IPS-15b (cell line): ENCODE measurements at regions not wholly inside any gene's neighbourhood (a gene's known extent, or its start where the extent isn't known, plus 50 kb on each side); places are given as distances from the start of the nearest gene placed in this dataset.
"Not testable (repeated sequence)": the region's sequence is repeated elsewhere in the genome, so short reads cannot be mapped to it uniquely, and the experiment has no call there.

Source experiments
- H3K27me3 ChIP-seq: one replicate; pipeline ENCODE4 v1.6.1; 2013; ENCODE audit warnings: low read length; ENCODE audit not compliant: control insufficient read depth, insufficient read depth
- H3K36me3 ChIP-seq: one replicate; pipeline ENCODE4 v1.6.1; 2013; ENCODE audit warnings: low read length; ENCODE audit not compliant: control insufficient read depth, insufficient read depth
- H3K4me1 ChIP-seq: one replicate; pipeline ENCODE4 v1.6.1; 2013; ENCODE audit warnings: mild to moderate bottlenecking, low read length; ENCODE audit not compliant: control insufficient read depth, insufficient read depth
- H3K4me3 ChIP-seq: one replicate; pipeline ENCODE4 v1.5.1; 2013; ENCODE audit warnings: low read depth, low read length
- H3K9ac ChIP-seq: one replicate; pipeline ENCODE4 v1.6.1; 2013; ENCODE audit warnings: low read depth, mild to moderate bottlenecking, low read length
- H3K9me3 ChIP-seq: one replicate; pipeline ENCODE4 v1.6.1; 2013; ENCODE audit warnings: mild to moderate bottlenecking, low read length; ENCODE audit not compliant: control insufficient read depth, insufficient read depth

DNA sequence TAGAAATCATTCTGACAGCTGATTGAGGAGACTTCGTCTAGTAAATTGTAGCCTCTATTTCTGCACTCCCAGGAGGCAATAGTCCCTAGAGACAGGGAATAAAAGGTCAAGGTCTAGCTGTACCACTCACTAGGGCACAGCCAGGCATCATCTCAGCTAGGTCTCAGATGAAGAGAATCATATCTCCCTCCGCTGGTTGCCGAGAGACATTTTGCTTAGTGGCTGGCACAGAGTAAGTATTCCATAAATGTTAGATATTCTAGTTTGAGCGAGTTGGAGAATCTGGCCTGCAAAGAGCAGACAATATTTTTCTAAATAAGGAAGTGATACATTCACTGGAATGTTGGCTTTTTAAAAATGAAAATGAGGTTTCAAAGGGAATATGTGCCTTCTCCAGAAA lies 180.4 kb upstream of the ACTBL2 start:
- Histone ChIP-seq H3K27me3 (no peaks in the 10 kb centered on the region), H3K36me3 (no peaks in the 10 kb centered on the region), H3K4me3 (no peak overlapping the region), H3K9me3 (no peaks in the 10 kb centered on the region), H3K9ac (no peak overlapping the region), H3K4me1 (no peaks in the 10 kb centered on the region)

DNA sequence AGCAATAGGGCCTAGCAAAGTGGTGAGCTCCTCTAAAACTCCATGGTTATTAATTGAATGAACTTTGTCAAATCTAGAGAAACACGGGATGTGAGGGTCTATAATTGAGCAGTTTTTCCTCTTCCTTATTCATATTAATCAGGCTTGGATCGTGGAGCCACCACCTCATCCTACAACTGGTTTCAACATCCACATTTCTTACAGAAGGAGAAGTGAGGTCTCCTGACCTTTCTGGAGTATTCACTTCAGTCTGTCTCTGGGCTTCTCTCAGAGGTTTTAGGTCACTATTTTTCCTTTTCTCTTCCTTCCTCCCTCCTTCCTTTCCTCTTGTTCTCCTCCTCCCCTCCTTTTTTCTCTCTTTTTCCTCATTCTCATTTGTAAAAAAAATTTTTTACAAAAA lies 177.3 kb upstream of the ACTBL2 start:
- no peak overlapping the region for H3K9ac ChIP-seq
- no peaks in the 10 kb centered on the region for H3K27me3 ChIP-seq
- H3K36me3 ChIP-seq: no peaks in the 10 kb centered on the region
- no peaks in the 10 kb centered on the region for H3K9me3 ChIP-seq
- H3K4me3 ChIP-seq: no peak overlapping the region
- no peaks in the 10 kb centered on the region for H3K4me1 ChIP-seq

DNA sequence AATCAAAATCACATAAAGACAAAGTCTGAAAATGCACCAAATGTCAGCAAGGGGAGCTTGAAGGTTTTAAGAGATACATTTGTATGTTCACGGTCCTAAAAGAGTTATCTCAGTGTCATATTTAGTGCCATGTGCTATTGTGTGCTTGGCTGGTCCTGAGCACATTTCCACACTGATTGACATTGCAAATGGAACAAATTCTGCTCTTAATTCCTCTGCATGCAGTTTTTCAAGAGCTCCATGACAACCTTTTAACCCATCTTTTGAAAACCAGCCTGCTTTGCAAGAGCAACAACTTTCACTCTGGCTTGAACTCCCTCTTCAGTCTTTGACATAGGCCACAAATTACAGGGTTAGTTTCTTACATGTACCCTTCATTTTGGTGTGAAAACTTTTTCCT lies 175.4 kb upstream of the ACTBL2 start:
- Histone ChIP-seq H3K4me1 (peaks cover 6% of the 10 kb centered on the region), H3K9me3 (no peaks in the 10 kb centered on the region), H3K36me3 (no peaks in the 10 kb centered on the region), H3K9ac (no peak overlapping the region), H3K4me3 (no peak overlapping the region), H3K27me3 (no peaks in the 10 kb centered on the region)

DNA sequence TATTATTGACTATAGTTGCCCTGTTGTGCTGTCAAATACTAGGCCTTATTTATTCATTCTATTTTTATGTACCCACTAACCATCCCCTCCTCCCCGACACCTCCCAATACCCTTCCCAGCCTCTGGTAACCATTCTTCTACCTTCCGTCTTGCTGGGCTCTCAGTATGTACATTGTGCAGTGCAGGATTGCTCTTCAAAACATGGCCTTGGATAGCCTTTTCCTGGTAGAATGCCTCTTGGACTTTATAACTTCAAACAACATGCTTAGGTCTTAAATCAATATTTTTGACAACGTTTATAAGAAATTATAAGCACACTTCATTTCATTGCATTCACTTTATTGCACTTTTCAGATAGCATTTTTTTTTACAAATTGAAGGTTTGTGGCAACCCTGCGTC lies 172.6 kb upstream of the ACTBL2 start:
- no peak overlapping the region for H3K9ac ChIP-seq
- no peak overlapping the region for H3K4me3 ChIP-seq
- H3K27me3 ChIP-seq: no peaks in the 10 kb centered on the region
- H3K4me1 ChIP-seq: peaks cover 9% of the 10 kb centered on the region
- H3K36me3 ChIP-seq: no peaks in the 10 kb centered on the region
- no peaks in the 10 kb centered on the region for H3K9me3 ChIP-seq

DNA sequence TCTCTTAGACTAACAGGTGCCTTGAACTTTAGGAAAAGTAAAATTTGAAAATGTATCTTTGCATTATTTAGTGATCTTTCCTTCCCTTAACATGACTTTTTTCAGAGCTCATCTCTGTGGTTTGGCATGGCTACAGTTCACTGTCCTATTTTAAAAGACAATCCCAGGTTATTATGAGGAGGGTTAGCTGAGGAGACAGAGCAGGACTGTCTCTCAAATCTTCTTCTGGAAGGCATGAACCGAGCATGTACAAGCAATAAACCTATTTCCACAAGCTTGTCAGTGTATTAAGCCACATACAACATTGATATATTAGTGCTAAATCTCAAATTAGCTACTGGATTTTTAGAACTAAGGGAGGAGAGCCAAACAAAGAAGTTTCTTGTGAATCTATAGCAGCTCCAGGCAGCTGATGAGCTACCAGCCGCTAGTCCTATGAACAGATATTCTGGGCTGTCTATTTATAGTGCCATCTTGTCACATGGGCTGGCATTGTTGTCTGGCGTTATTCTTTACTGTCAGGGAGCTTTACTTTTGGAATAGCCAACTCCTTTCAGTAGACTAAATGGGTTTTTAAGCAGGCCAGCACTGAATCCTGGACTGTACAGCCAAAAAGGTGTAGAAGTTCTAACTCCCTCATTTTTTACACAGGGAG lies 171.2 kb upstream of the ACTBL2 start:
- no peaks in the 10 kb centered on the region for H3K27me3 ChIP-seq
- H3K9ac ChIP-seq: no peak overlapping the region
- H3K9me3 ChIP-seq: no peaks in the 10 kb centered on the region
- H3K4me3 ChIP-seq: no peak overlapping the region
- peaks cover 9% of the 10 kb centered on the region for H3K4me1 ChIP-seq
- H3K36me3 ChIP-seq: no peaks in the 10 kb centered on the region

DNA sequence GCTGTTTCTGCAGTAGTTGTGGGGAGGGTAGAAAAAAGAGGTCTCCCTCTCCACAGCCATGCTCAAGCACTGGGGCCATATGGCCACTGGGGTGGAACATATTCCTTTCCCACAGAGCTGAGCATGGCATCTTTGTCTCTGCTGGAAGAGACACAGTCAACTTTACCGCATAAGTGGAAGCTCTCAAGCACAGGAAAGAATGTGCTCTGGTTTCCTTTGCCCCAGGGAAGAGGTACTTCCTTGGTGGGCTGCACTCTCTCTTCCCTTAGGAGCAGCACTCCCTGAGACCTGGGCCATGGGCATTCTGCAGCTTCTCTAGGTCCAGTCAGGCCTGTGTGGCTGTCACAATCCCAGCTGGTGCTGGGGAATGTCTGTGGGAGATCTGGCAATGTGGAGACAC lies 168.5 kb upstream of the ACTBL2 start:
- H3K36me3 ChIP-seq: no peaks in the 10 kb centered on the region
- no peak overlapping the region for H3K9ac ChIP-seq
- H3K9me3 ChIP-seq: no peaks in the 10 kb centered on the region
- peaks cover 9% of the 10 kb centered on the region for H3K4me1 ChIP-seq
- no peak overlapping the region for H3K4me3 ChIP-seq
- no peaks in the 10 kb centered on the region for H3K27me3 ChIP-seq

DNA sequence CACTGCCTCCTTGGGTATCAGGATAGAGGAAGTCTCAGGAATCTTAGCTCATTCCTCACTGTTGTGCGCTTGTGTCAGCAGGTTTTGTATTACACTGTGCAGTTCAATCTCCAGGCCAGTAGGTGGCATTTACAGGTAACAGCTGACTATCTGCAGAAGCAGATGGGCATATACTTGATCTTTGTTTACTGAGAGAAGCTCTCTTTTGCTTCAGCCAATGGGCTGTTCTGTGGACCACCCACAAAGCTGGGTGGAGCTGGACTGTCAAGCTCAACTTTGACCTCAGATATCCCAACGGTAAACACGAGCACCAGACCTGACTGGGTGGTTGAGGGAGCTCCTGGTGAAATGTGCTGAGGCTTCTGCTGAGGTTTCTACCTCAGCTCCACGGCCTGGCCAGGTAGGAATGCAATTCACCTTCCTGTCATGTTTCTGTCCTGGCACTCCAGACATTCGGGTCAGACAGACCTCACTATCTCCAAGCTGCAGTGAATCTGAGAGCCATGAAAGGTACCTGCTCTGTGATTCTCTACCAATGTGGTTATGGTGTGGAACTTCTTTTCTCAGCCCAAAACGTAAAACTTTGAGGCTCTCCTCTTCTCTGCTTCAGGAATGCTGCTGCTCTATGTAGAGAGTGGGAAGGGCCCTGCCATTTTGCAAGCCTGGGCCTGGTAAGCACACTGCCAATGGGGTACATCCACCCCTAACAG lies 167.9 kb upstream of the ACTBL2 start:
- no peaks in the 10 kb centered on the region for H3K36me3 ChIP-seq
- H3K9ac ChIP-seq: no peak overlapping the region
- H3K4me1 ChIP-seq: peaks cover 9% of the 10 kb centered on the region
- H3K4me3 ChIP-seq: no peak overlapping the region
- H3K27me3 ChIP-seq: no peaks in the 10 kb centered on the region
- H3K9me3 ChIP-seq: no peaks in the 10 kb centered on the region

DNA sequence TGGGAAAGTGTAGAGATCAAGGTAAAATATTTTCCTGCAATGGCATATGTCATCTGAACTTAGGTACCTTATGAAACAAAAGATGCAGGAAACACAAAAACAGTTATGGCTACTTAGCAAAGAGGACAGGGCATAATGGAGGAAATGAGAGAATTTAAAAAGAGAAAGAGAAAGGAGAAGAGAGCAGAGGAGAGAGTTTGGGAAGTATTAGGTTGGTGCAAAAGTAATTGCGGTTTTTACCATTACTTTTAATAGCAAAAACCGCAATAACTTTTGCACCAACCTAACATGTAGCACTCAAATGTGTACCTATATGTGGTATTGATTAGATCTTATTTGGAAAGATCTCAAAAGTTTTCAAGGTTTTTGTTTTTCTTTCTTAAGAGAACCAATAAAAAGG lies 160.1 kb upstream of the ACTBL2 start:
- H3K27me3 ChIP-seq: no peaks in the 10 kb centered on the region
- no peak overlapping the region for H3K9ac ChIP-seq
- no peak overlapping the region for H3K4me3 ChIP-seq
- H3K36me3 ChIP-seq: no peaks in the 10 kb centered on the region
- H3K4me1 ChIP-seq: no peaks in the 10 kb centered on the region
- no peaks in the 10 kb centered on the region for H3K9me3 ChIP-seq

DNA sequence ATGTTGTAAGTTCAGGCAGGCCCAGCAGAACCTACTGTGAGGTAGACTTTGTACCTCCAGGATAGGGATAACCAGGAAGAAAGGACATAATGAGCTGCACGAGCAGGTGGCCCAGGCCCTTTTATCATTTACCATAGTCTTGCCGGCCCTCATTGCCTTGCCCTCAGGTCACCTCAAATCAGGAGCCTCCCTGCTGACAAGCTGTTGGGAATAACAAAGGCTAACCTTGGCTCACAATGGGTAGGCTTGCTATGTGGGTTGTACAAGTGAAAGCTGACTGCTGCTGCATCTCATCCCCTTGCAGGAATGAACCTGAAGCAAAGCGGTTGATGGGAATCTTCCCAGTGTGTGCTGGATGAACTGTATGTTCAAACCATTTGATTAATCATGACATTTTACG lies 159.5 kb upstream of the ACTBL2 start:
- Histone ChIP-seq H3K4me3 (no peak overlapping the region), H3K27me3 (no peaks in the 10 kb centered on the region), H3K36me3 (no peaks in the 10 kb centered on the region), H3K4me1 (no peaks in the 10 kb centered on the region), H3K9me3 (no peaks in the 10 kb centered on the region), H3K9ac (no peak overlapping the region)

DNA sequence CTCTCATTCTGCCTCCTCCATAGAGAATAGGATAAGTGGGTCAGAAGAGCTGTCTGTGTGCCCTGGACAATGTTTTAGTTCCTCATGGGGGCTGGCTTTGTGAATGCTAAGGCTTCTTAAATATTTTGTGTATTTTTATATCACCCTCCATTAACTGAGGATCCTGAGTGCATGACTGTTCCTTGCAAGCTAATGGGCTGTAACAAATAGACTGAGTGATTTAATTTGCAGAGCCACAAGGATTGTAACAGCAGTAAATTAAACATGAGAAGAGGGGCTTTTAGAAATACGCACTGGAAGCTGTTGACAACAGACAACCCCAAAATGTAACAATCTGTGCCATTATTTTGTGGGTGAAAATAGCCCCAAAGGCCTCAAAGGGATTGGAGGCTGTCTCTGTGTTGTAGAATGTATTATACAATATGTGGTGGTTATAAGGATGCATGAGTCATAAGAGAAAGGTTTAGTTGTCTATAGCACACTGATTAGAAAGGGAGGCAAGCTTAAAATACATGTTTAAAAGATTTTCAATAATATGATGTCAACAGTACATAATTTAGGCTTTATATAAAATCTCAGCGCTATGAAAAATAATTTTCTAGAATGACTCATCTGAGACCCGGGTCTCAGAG lies 152.7 kb upstream of the ACTBL2 start:
- H3K9me3 ChIP-seq: no peaks in the 10 kb centered on the region
- H3K36me3 ChIP-seq: no peaks in the 10 kb centered on the region
- no peak overlapping the region for H3K4me3 ChIP-seq
- no peaks in the 10 kb centered on the region for H3K27me3 ChIP-seq
- no peaks in the 10 kb centered on the region for H3K4me1 ChIP-seq
- no peak overlapping the region for H3K9ac ChIP-seq

DNA sequence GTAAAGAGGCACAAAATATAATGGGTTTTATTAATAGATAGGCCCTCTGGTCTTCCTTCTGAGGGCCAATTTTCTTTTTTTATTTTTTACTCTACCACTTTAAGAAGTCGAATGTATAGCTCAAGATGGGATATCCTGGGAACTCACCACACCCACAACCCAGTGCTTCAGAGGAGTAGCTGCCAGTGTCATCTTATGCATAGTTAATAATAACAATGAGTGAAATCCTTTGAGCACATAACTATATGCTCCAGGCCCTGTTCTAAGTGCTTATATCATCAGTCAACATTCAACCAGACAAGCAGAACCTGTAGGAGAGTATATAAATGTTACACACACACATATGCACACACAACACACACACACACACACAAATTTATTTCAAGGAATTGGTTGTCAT lies 150.3 kb upstream of the ACTBL2 start:
- Histone ChIP-seq H3K9ac (no peak overlapping the region), H3K9me3 (no peaks in the 10 kb centered on the region), H3K4me3 (no peak overlapping the region), H3K27me3 (no peaks in the 10 kb centered on the region), H3K4me1 (no peaks in the 10 kb centered on the region), H3K36me3 (no peaks in the 10 kb centered on the region)

DNA sequence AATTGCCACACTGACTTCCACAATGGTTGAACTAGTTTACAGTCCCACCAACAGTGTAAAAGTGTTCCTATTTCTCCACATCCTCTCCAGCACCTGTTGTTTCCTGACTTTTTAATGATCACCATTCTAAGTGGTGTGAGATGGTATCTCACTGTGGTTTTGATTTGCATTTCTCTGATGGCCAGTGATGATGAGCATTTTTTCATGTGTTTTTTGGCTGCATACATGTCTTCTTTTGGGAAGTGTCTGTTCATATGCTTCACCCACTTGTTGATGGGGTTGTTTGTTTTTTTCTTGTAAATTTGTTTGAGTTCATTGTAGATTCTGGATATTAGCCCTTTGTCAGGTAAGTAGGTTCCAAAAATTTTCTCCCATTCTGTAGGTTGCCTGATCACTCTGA lies 148.5 kb upstream of the ACTBL2 start:
- not testable (repeated sequence) for H3K36me3 ChIP-seq, H3K4me1 ChIP-seq, H3K27me3 ChIP-seq

More for the DNA sequence above, 148.5 kb upstream of the ACTBL2 start:
- H3K9me3 ChIP-seq, H3K4me3 ChIP-seq, H3K9ac ChIP-seq: not testable (repeated sequence)
